ENCODE measurements at regions not wholly inside any gene's neighbourhood (a gene's known extent, or its start where the extent isn't known, plus 50 kb on each side); places are given as distances from the start of the nearest gene placed in this dataset.
"Not testable (repeated sequence)": the region's sequence is repeated elsewhere in the genome, so short reads cannot be mapped to it uniquely, and the experiment has no call there.

GRCh38 chr5:136738829-136739228, 373.5 kb upstream of the TRPC7 start:
- Histone ChIP-seq H3K36me3 (replicated peaks; ENCODE audit: insufficient read depth, low read length) (no peaks in the 10 kb centered on the region), H3K9me2 (replicated peaks; ENCODE audit: insufficient read depth, low read length) (no peaks in the 10 kb centered on the region), H3K27me3 (replicated peaks; ENCODE audit: insufficient read depth, low read length) (no peaks in the 10 kb centered on the region), H3K4me1 (ENCODE audit: low read length) (no peaks in the 10 kb centered on the region), H3K9ac (ENCODE audit: low read length) (no peak overlapping the region), H3K27ac (ENCODE audit: low read length) (no peak overlapping the region), H3K4me3 (ENCODE audit: low read length) (no peak overlapping the region), H2AFZ (ENCODE audit: low read length) (no peak overlapping the region), H3K4me2 (ENCODE audit: low read depth, low read length) (no peak overlapping the region), H3K79me2 (ENCODE audit: low read length) (no peaks in the 10 kb centered on the region), H3F3A (ENCODE audit: insufficient read depth, low read length) (no peaks in the 10 kb centered on the region), H3K9me3 (replicated peaks; ENCODE audit: insufficient read depth, low read length) (no peaks in the 10 kb centered on the region), H4K20me1 (ENCODE audit: insufficient read depth, low read length) (no peaks in the 10 kb centered on the region)
- no peak for DNase-seq
- TF ChIP-seq, protein P1, sequence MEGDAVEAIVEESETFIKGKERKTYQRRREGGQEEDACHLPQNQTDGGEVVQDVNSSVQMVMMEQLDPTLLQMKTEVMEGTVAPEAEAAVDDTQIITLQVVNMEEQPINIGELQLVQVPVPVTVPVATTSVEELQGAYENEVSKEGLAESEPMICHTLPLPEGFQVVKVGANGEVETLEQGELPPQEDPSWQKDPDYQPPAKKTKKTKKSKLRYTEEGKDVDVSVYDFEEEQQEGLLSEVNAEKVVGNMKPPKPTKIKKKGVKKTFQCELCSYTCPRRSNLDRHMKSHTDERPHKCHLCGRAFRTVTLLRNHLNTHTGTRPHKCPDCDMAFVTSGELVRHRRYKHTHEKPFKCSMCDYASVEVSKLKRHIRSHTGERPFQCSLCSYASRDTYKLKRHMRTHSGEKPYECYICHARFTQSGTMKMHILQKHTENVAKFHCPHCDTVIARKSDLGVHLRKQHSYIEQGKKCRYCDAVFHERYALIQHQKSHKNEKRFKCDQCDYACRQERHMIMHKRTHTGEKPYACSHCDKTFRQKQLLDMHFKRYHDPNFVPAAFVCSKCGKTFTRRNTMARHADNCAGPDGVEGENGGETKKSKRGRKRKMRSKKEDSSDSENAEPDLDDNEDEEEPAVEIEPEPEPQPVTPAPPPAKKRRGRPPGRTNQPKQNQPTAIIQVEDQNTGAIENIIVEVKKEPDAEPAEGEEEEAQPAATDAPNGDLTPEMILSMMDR (IDR thresholded peaks at IDR 0.05; ENCODE audit: low read length) = no peak
- TF ChIP-seq EZH2phosphoT487 (IDR thresholded peaks at IDR 0.05; ENCODE audit: low read length) (no peak), EZH2 (optimal IDR thresholded peaks at IDR 0.05; ENCODE audit: low read depth, low read length) (no peak)

DNA sequence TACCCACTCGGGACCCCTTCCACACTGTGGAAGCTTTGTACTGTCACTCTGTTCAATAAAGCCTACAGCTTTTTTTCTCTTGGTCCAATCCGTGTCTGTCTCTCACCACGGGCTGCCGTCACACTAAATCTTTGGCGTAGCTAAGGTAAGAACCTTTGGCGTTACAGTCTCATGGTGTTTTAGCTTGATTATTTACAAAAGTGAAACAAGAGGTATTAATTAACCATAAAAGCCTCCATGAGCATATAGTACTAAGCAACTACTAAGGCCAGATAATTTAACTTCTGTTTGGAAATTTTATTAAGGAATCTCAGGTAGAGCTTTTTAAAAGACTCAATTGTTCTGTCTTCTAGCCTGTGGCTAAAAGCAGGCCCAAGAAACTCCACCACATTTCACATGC, 370.7 kb upstream of the TRPC7 start:
- TF ChIP-seq, protein P1 (IDR thresholded peaks at IDR 0.05; ENCODE audit: low read length) = no peak
- TF ChIP-seq EZH2 (optimal IDR thresholded peaks at IDR 0.05; ENCODE audit: low read depth, low read length) = no peak
- no peak for TF ChIP-seq EZH2phosphoT487 (IDR thresholded peaks at IDR 0.05; ENCODE audit: low read length)
- H3K4me1 ChIP-seq (ENCODE audit: low read length) = no peaks in the 10 kb centered on the region
- H3K27me3 ChIP-seq (replicated peaks; ENCODE audit: insufficient read depth, low read length) = no peaks in the 10 kb centered on the region
- no peaks in the 10 kb centered on the region for H3F3A ChIP-seq (ENCODE audit: insufficient read depth, low read length)
- H3K9me3 ChIP-seq (replicated peaks; ENCODE audit: insufficient read depth, low read length) = no peaks in the 10 kb centered on the region
- no peak overlapping the region for H3K9ac ChIP-seq (ENCODE audit: low read length)
- H3K9me2 ChIP-seq (replicated peaks; ENCODE audit: insufficient read depth, low read length) = no peaks in the 10 kb centered on the region
- DNase-seq = no peak
- H4K20me1 ChIP-seq (ENCODE audit: insufficient read depth, low read length) = no peaks in the 10 kb centered on the region
- H3K27ac ChIP-seq (ENCODE audit: low read length) = no peak overlapping the region
- H3K79me2 ChIP-seq (ENCODE audit: low read length) = no peaks in the 10 kb centered on the region
- no peaks in the 10 kb centered on the region for H3K36me3 ChIP-seq (replicated peaks; ENCODE audit: insufficient read depth, low read length)
- no peak overlapping the region for H3K4me2 ChIP-seq (ENCODE audit: low read depth, low read length)
- no peak overlapping the region for H2AFZ ChIP-seq (ENCODE audit: low read length)
- H3K4me3 ChIP-seq (ENCODE audit: low read length) = no peak overlapping the region

DNA sequence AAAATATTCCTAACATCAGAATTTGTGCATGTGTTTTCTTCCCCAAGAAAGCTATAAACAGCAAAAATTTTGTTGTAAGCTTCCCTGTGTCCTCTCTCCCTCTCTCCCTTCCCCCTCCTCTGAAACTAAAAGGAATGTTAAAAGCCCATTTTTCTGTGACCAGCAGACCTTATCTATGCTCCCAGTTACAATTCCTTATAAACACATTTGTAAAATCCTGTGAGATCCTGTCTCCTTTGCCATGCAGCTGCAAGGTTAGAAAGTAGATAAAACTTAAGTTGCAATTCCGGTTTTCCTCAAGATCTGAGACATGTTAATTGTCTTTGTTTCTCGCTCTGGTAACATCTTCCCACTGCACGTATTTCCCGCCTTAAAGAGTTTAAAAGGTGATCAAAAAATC, 370.3 kb upstream of the TRPC7 start:
- not testable (repeated sequence) for H3K27ac ChIP-seq (ENCODE audit: low read length)

DNA sequence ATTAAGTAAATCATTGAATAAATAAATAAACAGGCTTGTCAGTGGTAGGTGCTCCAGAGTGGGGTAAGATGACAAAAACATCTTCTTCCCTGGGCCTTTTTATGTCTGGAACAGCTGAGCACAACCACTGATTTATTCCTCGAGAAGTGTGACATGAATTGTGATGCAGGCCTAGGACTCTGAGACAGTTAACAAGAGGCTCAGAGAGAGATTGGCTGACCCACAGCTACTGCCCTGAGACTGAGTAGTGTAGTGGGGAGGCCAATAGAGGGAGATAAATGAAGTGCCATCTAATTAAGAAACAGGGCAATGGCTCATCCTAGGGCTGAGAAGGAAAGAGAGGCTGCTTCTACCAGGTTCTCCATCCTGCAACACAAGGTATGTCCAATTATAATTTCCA, 369.3 kb upstream of the TRPC7 start:
- H3K9me2 ChIP-seq (replicated peaks; ENCODE audit: insufficient read depth, low read length) = no peaks in the 10 kb centered on the region
- H3K4me2 ChIP-seq (ENCODE audit: low read depth, low read length) = no peak overlapping the region
- DNase-seq = no peak
- H3K79me2 ChIP-seq (ENCODE audit: low read length) = no peaks in the 10 kb centered on the region
- H3K9me3 ChIP-seq (replicated peaks; ENCODE audit: insufficient read depth, low read length) = no peaks in the 10 kb centered on the region
- H3K4me3 ChIP-seq (ENCODE audit: low read length) = no peak overlapping the region
- H4K20me1 ChIP-seq (ENCODE audit: insufficient read depth, low read length) = no peaks in the 10 kb centered on the region
- H3F3A ChIP-seq (ENCODE audit: insufficient read depth, low read length) = no peaks in the 10 kb centered on the region
- H2AFZ ChIP-seq (ENCODE audit: low read length) = no peak overlapping the region
- H3K4me1 ChIP-seq (ENCODE audit: low read length) = no peaks in the 10 kb centered on the region
- no peak overlapping the region for H3K27ac ChIP-seq (ENCODE audit: low read length)
- no peaks in the 10 kb centered on the region for H3K27me3 ChIP-seq (replicated peaks; ENCODE audit: insufficient read depth, low read length)
- TF ChIP-seq, protein P1 (IDR thresholded peaks at IDR 0.05; ENCODE audit: low read length) = no peak
- TF ChIP-seq EZH2 (optimal IDR thresholded peaks at IDR 0.05; ENCODE audit: low read depth, low read length) (no peak), EZH2phosphoT487 (IDR thresholded peaks at IDR 0.05; ENCODE audit: low read length) (no peak)
- no peaks in the 10 kb centered on the region for H3K36me3 ChIP-seq (replicated peaks; ENCODE audit: insufficient read depth, low read length)
- no peak overlapping the region for H3K9ac ChIP-seq (ENCODE audit: low read length)

More for the DNA sequence above, 370.3 kb upstream of the TRPC7 start:
- not testable (repeated sequence) for H3K4me2 ChIP-seq (ENCODE audit: low read depth, low read length); H2AFZ ChIP-seq (ENCODE audit: low read length); H3K36me3 ChIP-seq (replicated peaks; ENCODE audit: insufficient read depth, low read length); H3K4me3 ChIP-seq (ENCODE audit: low read length); H3K79me2 ChIP-seq (ENCODE audit: low read length); H4K20me1 ChIP-seq (ENCODE audit: insufficient read depth, low read length); H3K9me3 ChIP-seq (replicated peaks; ENCODE audit: insufficient read depth, low read length); DNase-seq; H3K27me3 ChIP-seq (replicated peaks; ENCODE audit: insufficient read depth, low read length); H3K9me2 ChIP-seq (replicated peaks; ENCODE audit: insufficient read depth, low read length); H3K4me1 ChIP-seq (ENCODE audit: low read length); H3K9ac ChIP-seq (ENCODE audit: low read length); H3F3A ChIP-seq (ENCODE audit: insufficient read depth, low read length)
